ENCODE measurements at regions not wholly inside any gene's neighbourhood (a gene's known extent, or its start where the extent isn't known, plus 50 kb on each side); places are given as distances from the start of the nearest gene placed in this dataset.
"Not testable (repeated sequence)": the region's sequence is repeated elsewhere in the genome, so short reads cannot be mapped to it uniquely, and the experiment has no call there.

- H3K4me2 ChIP-seq (ENCODE audit: extremely low read depth, insufficient read depth, low read length) = no peak overlapping the region
- H2AFZ ChIP-seq (ENCODE audit: low read length) = no peak overlapping the region
- no peaks in the 10 kb centered on the region for H4K20me1 ChIP-seq (ENCODE audit: control insufficient read depth, extremely low read depth, insufficient read depth, low read length)
- H3K79me2 ChIP-seq (ENCODE audit: control insufficient read depth, insufficient read depth, low read length) = no peaks in the 10 kb centered on the region
- no peaks in the 10 kb centered on the region for H3K27me3 ChIP-seq (ENCODE audit: control insufficient read depth, insufficient read depth, low read length)
- H3K9me3 ChIP-seq (ENCODE audit: control insufficient read depth, insufficient read depth, low read depth, low read length) = no peaks in the 10 kb centered on the region
- no peaks in the 10 kb centered on the region for H3K4me1 ChIP-seq (ENCODE audit: control insufficient read depth, extremely low read depth, insufficient read depth, low read length)
- no peak overlapping the region for H3K4me3 ChIP-seq (replicated peaks in 1 of 4; ENCODE audit: control extremely low read depth in 1 of 4, insufficient read depth in 1 of 4, low read depth in 3 of 4, low read length in 4 of 4)
- no peaks in the 10 kb centered on the region for H3K36me3 ChIP-seq (ENCODE audit: control insufficient read depth, insufficient read depth, low read length)
- DNase-seq (ENCODE audit: low read depth in 2 of 2) = no peak
- no peak overlapping the region for H3K9ac ChIP-seq (ENCODE audit: insufficient read depth, low read length)
- no peak overlapping the region for H3K27ac ChIP-seq (ENCODE audit: insufficient read depth, low read length)
- no peak for TF ChIP-seq CTCF (conservative IDR thresholded peaks at IDR 0.05 in 1 of 2, IDR thresholded peaks at IDR 0.05 in 1 of 2; ENCODE audit: low read depth in 1 of 2, low read length in 2 of 2)
- no peak for TF ChIP-seq EZH2 (IDR thresholded peaks at IDR 0.05; ENCODE audit: low read length, missing control alignments)
These were observed 60.0 kb upstream of the PAK3 start for GRCh38 chrX:111035991-111036390.

GRCh38 chrX:111035256-111035655, 60.7 kb upstream of the PAK3 start:
- Histone ChIP-seq H3K36me3 (ENCODE audit: control insufficient read depth, insufficient read depth, low read length) (no peaks in the 10 kb centered on the region), H3K4me2 (ENCODE audit: extremely low read depth, insufficient read depth, low read length) (no peak overlapping the region), H3K4me1 (ENCODE audit: control insufficient read depth, extremely low read depth, insufficient read depth, low read length) (no peaks in the 10 kb centered on the region), H3K9me3 (ENCODE audit: control insufficient read depth, insufficient read depth, low read depth, low read length) (no peaks in the 10 kb centered on the region), H3K79me2 (ENCODE audit: control insufficient read depth, insufficient read depth, low read length) (no peaks in the 10 kb centered on the region), H2AFZ (ENCODE audit: low read length) (no peak overlapping the region), H4K20me1 (ENCODE audit: control insufficient read depth, extremely low read depth, insufficient read depth, low read length) (no peaks in the 10 kb centered on the region), H3K9ac (ENCODE audit: insufficient read depth, low read length) (no peak overlapping the region), H3K4me3 (replicated peaks in 1 of 4; ENCODE audit: control extremely low read depth in 1 of 4, insufficient read depth in 1 of 4, low read depth in 3 of 4, low read length in 4 of 4) (no peak overlapping the region), H3K27me3 (ENCODE audit: control insufficient read depth, insufficient read depth, low read length) (no peaks in the 10 kb centered on the region), H3K27ac (ENCODE audit: insufficient read depth, low read length) (no peak overlapping the region)
- no peak for TF ChIP-seq EZH2 (IDR thresholded peaks at IDR 0.05; ENCODE audit: low read length, missing control alignments)
- no peak for TF ChIP-seq CTCF (conservative IDR thresholded peaks at IDR 0.05 in 1 of 2, IDR thresholded peaks at IDR 0.05 in 1 of 2; ENCODE audit: low read depth in 1 of 2, low read length in 2 of 2)
- no peak for DNase-seq (ENCODE audit: low read depth in 2 of 2)

GRCh38 chrX:111022998-111023397, 73.0 kb upstream of the PAK3 start:
- H4K20me1 ChIP-seq (ENCODE audit: control insufficient read depth, extremely low read depth, insufficient read depth, low read length); DNase-seq (ENCODE audit: low read depth in 2 of 2); H3K79me2 ChIP-seq (ENCODE audit: control insufficient read depth, insufficient read depth, low read length); H3K27me3 ChIP-seq (ENCODE audit: control insufficient read depth, insufficient read depth, low read length); H3K36me3 ChIP-seq (ENCODE audit: control insufficient read depth, insufficient read depth, low read length); H3K4me1 ChIP-seq (ENCODE audit: control insufficient read depth, extremely low read depth, insufficient read depth, low read length); H3K4me3 ChIP-seq (replicated peaks in 1 of 4; ENCODE audit: control extremely low read depth in 1 of 4, insufficient read depth in 1 of 4, low read depth in 3 of 4, low read length in 4 of 4); H2AFZ ChIP-seq (ENCODE audit: low read length); H3K4me2 ChIP-seq (ENCODE audit: extremely low read depth, insufficient read depth, low read length); H3K27ac ChIP-seq (ENCODE audit: insufficient read depth, low read length); H3K9ac ChIP-seq (ENCODE audit: insufficient read depth, low read length); H3K9me3 ChIP-seq (ENCODE audit: control insufficient read depth, insufficient read depth, low read depth, low read length): not testable (repeated sequence)

- Histone ChIP-seq H3K79me2 (ENCODE audit: control insufficient read depth, insufficient read depth, low read length) (no peaks in the 10 kb centered on the region), H3K9ac (ENCODE audit: insufficient read depth, low read length) (no peak overlapping the region), H3K27ac (ENCODE audit: insufficient read depth, low read length) (no peak overlapping the region), H3K27me3 (ENCODE audit: control insufficient read depth, insufficient read depth, low read length) (no peaks in the 10 kb centered on the region), H3K4me1 (ENCODE audit: control insufficient read depth, extremely low read depth, insufficient read depth, low read length) (no peaks in the 10 kb centered on the region), H2AFZ (ENCODE audit: low read length) (no peak overlapping the region), H3K9me3 (ENCODE audit: control insufficient read depth, insufficient read depth, low read depth, low read length) (no peaks in the 10 kb centered on the region), H4K20me1 (ENCODE audit: control insufficient read depth, extremely low read depth, insufficient read depth, low read length) (no peaks in the 10 kb centered on the region), H3K4me3 (replicated peaks in 1 of 4; ENCODE audit: control extremely low read depth in 1 of 4, insufficient read depth in 1 of 4, low read depth in 3 of 4, low read length in 4 of 4) (no peak overlapping the region), H3K4me2 (ENCODE audit: extremely low read depth, insufficient read depth, low read length) (no peak overlapping the region), H3K36me3 (ENCODE audit: control insufficient read depth, insufficient read depth, low read length) (no peaks in the 10 kb centered on the region)
- no peak for DNase-seq (ENCODE audit: low read depth in 2 of 2)
- TF ChIP-seq EZH2 (IDR thresholded peaks at IDR 0.05; ENCODE audit: low read length, missing control alignments) = no peak
- TF ChIP-seq CTCF (conservative IDR thresholded peaks at IDR 0.05 in 1 of 2, IDR thresholded peaks at IDR 0.05 in 1 of 2; ENCODE audit: low read depth in 1 of 2, low read length in 2 of 2) = no peak
These were observed 75.7 kb upstream of the PAK3 start for GRCh38 chrX:111020283-111020682.
